Right atrium auricular region (tissue), 2 donors: ENCODE measurements at regions not wholly inside any gene's neighbourhood (a gene's known extent, or its start where the extent isn't known, plus 50 kb on each side); places are given as distances from the start of the nearest gene placed in this dataset.

Experiments used
- DNase-seq: peaks from one replicate; pipeline ENCODE4 v3.0.0-alpha.2; 2019; ENCODE audit warnings: low spot score
- H3K27ac ChIP-seq, 2 donors: fragments of 200-600 bp; sonication (generic); 1 replicate in 1 of 2; 2 replicates in 1 of 2; pipeline ENCODE4 v1.5.1; 2016 to 2019
- H3K27me3 ChIP-seq, 2 donors: fragments of 200-600 bp; sonication (generic); one replicate each; pipeline versions ENCODE4 v1.5.1 to v1.6.0; 2017 to 2019
- H3K36me3 ChIP-seq: fragments of 200-600 bp; sonication (generic); one replicate; pipeline ENCODE4 v1.5.1; 2016
- H3K4me1 ChIP-seq, 2 donors: fragments of 200-600 bp; sonication (generic); one replicate each; pipeline versions ENCODE4 v1.5.1 to v1.6.0; 2017 to 2019
- H3K4me3 ChIP-seq, 2 donors: fragments of 200-600 bp; sonication (generic); 1 replicate in 1 of 2; 2 replicates in 1 of 2; pipeline ENCODE4 v1.5.1; 2017 to 2019; ENCODE audit warnings: mild to moderate bottlenecking in 1 of 2, moderate library complexity in 1 of 2
- H3K9me3 ChIP-seq, 2 donors: fragments of 200-600 bp; sonication (generic); one replicate each; pipeline ENCODE4 v1.5.1; 2019
- TF ChIP-seq, protein P1 (sequence below), 2 donors: fragments of 200-600 bp; sonication (generic); IDR thresholded peaks; one replicate each; pipeline ENCODE4 v1.5.1; 2019; ENCODE audit warnings: antibody characterized with exemption in 2 of 2

DNA sequence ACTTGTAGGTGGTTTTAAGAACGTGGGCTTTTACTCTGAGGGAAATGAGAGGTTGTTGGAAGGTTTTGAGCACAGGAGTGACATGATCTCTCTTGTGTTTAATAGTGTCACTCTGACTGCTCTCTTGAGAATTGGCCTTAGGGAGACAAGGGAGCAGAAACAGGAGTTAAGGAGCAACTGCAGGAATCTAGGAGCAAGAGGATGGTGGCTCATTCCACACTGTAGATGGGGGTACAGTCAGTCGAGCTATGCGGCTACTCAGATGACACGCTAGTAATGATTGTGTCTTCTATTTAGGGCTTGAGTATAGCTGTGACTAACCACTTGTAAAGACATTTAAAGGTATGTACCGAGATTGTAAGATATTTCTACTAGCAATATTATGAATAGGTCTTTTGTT is 87.4 kb downstream of the RPRM start:
- H3K27me3 ChIP-seq: no peaks in the 10 kb centered on the region
- TF ChIP-seq, protein P1, sequence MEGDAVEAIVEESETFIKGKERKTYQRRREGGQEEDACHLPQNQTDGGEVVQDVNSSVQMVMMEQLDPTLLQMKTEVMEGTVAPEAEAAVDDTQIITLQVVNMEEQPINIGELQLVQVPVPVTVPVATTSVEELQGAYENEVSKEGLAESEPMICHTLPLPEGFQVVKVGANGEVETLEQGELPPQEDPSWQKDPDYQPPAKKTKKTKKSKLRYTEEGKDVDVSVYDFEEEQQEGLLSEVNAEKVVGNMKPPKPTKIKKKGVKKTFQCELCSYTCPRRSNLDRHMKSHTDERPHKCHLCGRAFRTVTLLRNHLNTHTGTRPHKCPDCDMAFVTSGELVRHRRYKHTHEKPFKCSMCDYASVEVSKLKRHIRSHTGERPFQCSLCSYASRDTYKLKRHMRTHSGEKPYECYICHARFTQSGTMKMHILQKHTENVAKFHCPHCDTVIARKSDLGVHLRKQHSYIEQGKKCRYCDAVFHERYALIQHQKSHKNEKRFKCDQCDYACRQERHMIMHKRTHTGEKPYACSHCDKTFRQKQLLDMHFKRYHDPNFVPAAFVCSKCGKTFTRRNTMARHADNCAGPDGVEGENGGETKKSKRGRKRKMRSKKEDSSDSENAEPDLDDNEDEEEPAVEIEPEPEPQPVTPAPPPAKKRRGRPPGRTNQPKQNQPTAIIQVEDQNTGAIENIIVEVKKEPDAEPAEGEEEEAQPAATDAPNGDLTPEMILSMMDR (IDR thresholded peaks at IDR 0.05): no peak
- H3K27ac ChIP-seq: no peak overlapping the region
- H3K4me3 ChIP-seq: no peak overlapping the region
- no peak for DNase-seq
- H3K4me1 ChIP-seq: no peaks in the 10 kb centered on the region
- no peaks in the 10 kb centered on the region for H3K36me3 ChIP-seq
- H3K9me3 ChIP-seq: no peaks in the 10 kb centered on the region

DNA sequence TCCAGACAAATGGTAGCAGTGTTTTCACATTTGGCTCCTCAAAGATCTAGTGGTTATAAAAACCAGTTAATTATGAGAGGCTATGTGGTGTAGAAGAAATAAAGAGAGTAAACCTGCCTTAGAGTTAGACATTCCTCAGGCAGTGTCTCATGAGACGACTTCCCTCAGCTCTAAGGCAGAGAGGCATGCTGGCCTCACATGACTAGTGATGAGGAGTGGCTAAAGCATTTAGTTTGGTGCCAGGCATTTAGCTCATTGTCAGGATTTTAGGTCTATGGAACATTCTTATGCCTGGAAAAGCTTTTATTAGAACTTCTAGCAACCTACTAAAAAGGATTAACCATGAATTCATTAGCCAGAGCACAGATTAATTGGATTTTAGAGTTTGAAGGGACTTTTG is 90.3 kb downstream of the RPRM start:
- Histone ChIP-seq H3K9me3 (no peaks in the 10 kb centered on the region), H3K4me1 (no peaks in the 10 kb centered on the region), H3K27me3 (no peaks in the 10 kb centered on the region), H3K36me3 (no peaks in the 10 kb centered on the region), H3K4me3 (no peak overlapping the region), H3K27ac (no peak overlapping the region)
- TF ChIP-seq, protein P1 (IDR thresholded peaks at IDR 0.05): no peak
- DNase-seq: no peak

DNA sequence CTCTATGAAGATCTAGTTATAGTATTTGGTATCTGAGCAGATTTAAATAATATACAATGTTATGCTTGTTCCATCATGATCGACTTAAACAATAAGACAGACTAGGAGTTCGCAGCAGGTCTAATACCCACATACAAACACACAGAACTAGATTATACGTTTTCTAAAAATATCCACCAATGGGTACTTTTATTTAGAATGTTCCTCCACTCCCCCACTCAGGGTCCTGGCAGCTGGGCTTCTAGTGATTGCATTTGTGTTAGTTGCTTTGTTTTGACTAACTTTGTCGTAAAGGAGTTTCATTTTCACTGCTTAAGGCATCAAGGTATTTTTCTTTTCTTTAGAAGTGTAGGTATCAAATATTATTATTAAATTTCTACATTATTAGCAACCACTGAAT is 91.4 kb downstream of the RPRM start:
- Histone ChIP-seq H3K27me3 (no peaks in the 10 kb centered on the region), H3K4me1 (no peaks in the 10 kb centered on the region), H3K27ac (no peak overlapping the region), H3K9me3 (no peaks in the 10 kb centered on the region), H3K4me3 (no peak overlapping the region), H3K36me3 (no peaks in the 10 kb centered on the region)
- TF ChIP-seq, protein P1 (IDR thresholded peaks at IDR 0.05): no peak
- DNase-seq: no peak

DNA sequence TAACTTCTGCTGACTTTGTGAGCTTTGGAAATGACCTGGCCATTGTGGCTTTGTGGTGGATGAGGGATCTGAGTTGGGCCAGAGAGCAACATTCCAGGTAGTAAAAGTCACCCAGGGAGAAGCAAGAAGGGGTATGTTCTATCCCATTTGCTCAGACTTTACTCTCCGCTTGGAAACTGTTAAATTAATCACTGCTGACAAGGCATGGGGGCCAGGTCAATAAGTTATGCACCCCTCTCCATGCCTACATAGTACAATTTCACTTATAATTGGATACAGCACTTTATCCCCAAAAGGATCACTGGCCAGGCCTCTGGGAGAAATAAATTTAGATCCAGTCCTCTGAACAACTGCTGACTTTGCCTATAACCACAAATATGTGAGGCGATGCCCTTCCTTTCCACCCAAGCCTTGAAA is 92.1 kb downstream of the RPRM start:
- no peak overlapping the region for H3K27ac ChIP-seq
- no peaks in the 10 kb centered on the region for H3K4me1 ChIP-seq
- H3K9me3 ChIP-seq: no peaks in the 10 kb centered on the region
- TF ChIP-seq, protein P1 (IDR thresholded peaks at IDR 0.05): no peak
- H3K36me3 ChIP-seq: no peaks in the 10 kb centered on the region
- no peak overlapping the region for H3K4me3 ChIP-seq
- no peak for DNase-seq
- H3K27me3 ChIP-seq: no peaks in the 10 kb centered on the region

DNA sequence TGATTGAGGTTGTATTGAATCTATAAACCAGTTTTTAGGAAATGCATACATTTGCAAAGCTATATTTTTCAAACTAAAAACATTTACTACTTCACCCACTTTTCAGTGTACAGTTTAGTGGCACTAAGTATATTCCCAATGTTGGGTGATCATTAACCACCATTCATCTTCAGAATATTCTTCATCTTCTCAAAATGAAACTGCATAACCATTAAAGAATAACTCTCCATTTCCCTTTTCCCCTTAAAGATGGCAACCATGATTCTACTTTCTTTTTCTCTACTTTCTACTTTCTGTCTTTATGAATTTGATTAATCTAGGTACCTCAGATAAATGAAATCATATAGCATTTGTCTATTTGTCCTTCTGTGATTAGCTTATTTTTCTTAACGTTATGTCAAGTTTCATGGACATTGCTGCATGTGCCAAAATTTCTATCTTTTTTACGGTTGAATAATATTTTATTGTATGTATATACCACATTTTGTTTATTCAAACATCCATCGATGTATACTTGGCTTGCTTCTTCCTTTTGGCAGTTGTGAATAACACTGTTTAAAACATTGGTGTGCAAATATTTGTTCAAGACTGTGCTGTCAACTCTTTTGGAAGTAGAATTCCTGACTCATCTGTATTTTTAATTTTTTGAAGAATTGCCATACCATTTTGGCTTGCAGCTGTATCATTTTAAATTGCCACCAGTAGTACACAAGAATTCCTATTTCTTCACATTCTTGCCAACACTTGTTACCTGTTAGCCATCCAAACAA is 104.9 kb downstream of the RPRM start:
- H3K4me1 ChIP-seq: no peaks in the 10 kb centered on the region

More for the DNA sequence above, 104.9 kb downstream of the RPRM start:
- Histone ChIP-seq H3K27ac (no peak overlapping the region), H3K4me3 (no peak overlapping the region), H3K9me3 (no peaks in the 10 kb centered on the region), H3K36me3 (no peaks in the 10 kb centered on the region), H3K27me3 (no peaks in the 10 kb centered on the region)
- TF ChIP-seq, protein P1 (IDR thresholded peaks at IDR 0.05): no peak
- no peak for DNase-seq
